Natural killer cell (primary cell): ENCODE measurements at regions not wholly inside any gene's neighbourhood (a gene's known extent, or its start where the extent isn't known, plus 50 kb on each side); places are given as distances from the start of the nearest gene placed in this dataset.

Experiments
- ATAC-seq, 3 donors: fragments of 150-1000 bp in 2 of 3; fragments of 200-7000 bp in 1 of 3; cut with Tn5 transposase; 1 replicate in 1 of 3; 2 replicates in 2 of 3; pipeline ENCODE4 v1.10.0; 2021; ENCODE audit warnings: mild to moderate bottlenecking in 2 of 3, moderate library complexity in 2 of 3
- DNase-seq, 2 donors: peaks; one replicate each; pipeline versions ENCODE4 v3.0.0 to v3.0.0-alpha.2; 2013 to 2021; ENCODE audit warnings: mixed read lengths in 1 of 2
- H3K27ac ChIP-seq: one replicate; pipeline ENCODE4 v1.5.1; 2013; ENCODE audit warnings: mild to moderate bottlenecking, low read length
- H3K27me3 ChIP-seq: one replicate; pipeline ENCODE4 v1.6.1; 2013; ENCODE audit warnings: low read length; ENCODE audit not compliant: control insufficient read depth, insufficient read depth
- H3K36me3 ChIP-seq: one replicate; pipeline ENCODE4 v1.6.1; 2013; ENCODE audit warnings: low read length; ENCODE audit not compliant: control insufficient read depth, insufficient read depth
- H3K4me1 ChIP-seq: one replicate; pipeline ENCODE4 v1.6.1; 2013; ENCODE audit warnings: low read length; ENCODE audit not compliant: control insufficient read depth, insufficient read depth
- H3K4me3 ChIP-seq: one replicate; pipeline ENCODE4 v1.5.1; 2013; ENCODE audit warnings: low read length
- H3K9me3 ChIP-seq: one replicate; pipeline ENCODE4 v1.6.1; 2013; ENCODE audit warnings: low read length; ENCODE audit not compliant: control insufficient read depth, insufficient read depth
- H3K27ac Mint-ChIP-seq, 2 donors: one replicate each; pipeline ENCODE4 v1.8.0; 2022; ENCODE audit warnings: mild to moderate bottlenecking in 2 of 2, mixed read lengths in 2 of 2, moderate library complexity in 1 of 2
- H3K27me3 Mint-ChIP-seq, 2 donors: one replicate each; pipeline ENCODE4 v1.8.0; 2022; ENCODE audit warnings: low read depth in 2 of 2, mixed read lengths in 2 of 2
- H3K36me3 Mint-ChIP-seq: one replicate; pipeline ENCODE4 v1.8.0; 2022; ENCODE audit warnings: mixed read lengths
- H3K4me1 Mint-ChIP-seq, 2 donors: one replicate each; pipeline ENCODE4 v1.8.0; 2022; ENCODE audit warnings: mixed read lengths in 2 of 2
- H3K4me3 Mint-ChIP-seq: one replicate; pipeline ENCODE4 v1.8.0; 2022; ENCODE audit warnings: mild to moderate bottlenecking, moderate library complexity, mixed read lengths
- H3K9me3 Mint-ChIP-seq, 2 donors: one replicate each; pipeline ENCODE4 v1.8.0; 2022; ENCODE audit warnings: mixed read lengths in 2 of 2
- CTCF ChIP-seq: fragments of 200-600 bp; IDR thresholded peaks from one replicate; pipeline ENCODE4 v1.8.0; 2022; ENCODE audit warnings: antibody characterized with exemption
- WGBS: methylation state at CpG from one replicate; pipeline ENCODE4 v1.1.7; 2013; ENCODE audit warnings: missing lambda C conversion rate; ENCODE audit not compliant: insufficient coverage; 5-methylcytosine and 5-hydroxymethylcytosine counted together
- intact Hi-C: fragments of 100-400 bp; cut with micrococcal nuclease; formaldehyde crosslinking; loops from one replicate; pipeline ENCODE4 v1.14.2; 2022

- Mint-ChIP-seq H3K27ac (no peak overlapping the region), H3K4me1 (no peaks in the 10 kb centered on the region), H3K9me3 (no peaks in the 10 kb centered on the region), H3K27me3 (peaks cover 0 to 4% of the 10 kb centered on the region in 2 donors), H3K36me3 (no peaks in the 10 kb centered on the region), H3K4me3 (no peak overlapping the region)
- ATAC-seq, result no peak
- H3K4me3 ChIP-seq, result no peak overlapping the region
- intact Hi-C loops, result no loop called here
- no peak overlapping the region for H3K27ac ChIP-seq
- H3K9me3 ChIP-seq, result no peaks in the 10 kb centered on the region
- TF ChIP-seq CTCF, result no peak
- DNase-seq, result no peak
- no peaks in the 10 kb centered on the region for H3K36me3 ChIP-seq
- no peaks in the 10 kb centered on the region for H3K4me1 ChIP-seq
- WGBS, result 86% methylated on average over 2 of the region's 2 CpGs
- no peaks in the 10 kb centered on the region for H3K27me3 ChIP-seq
Observed at GRCh38 chr14:55846826-55847446, 266.9 kb downstream of the KTN1 start.

- peaks cover 0 to 4% of the 10 kb centered on the region in 2 donors for H3K27me3 Mint-ChIP-seq
- H3K4me1 ChIP-seq, result no peaks in the 10 kb centered on the region
- no peak for DNase-seq
- H3K4me3 Mint-ChIP-seq, result no peak overlapping the region
- no peaks in the 10 kb centered on the region for H3K27me3 ChIP-seq
- no peaks in the 10 kb centered on the region for H3K9me3 Mint-ChIP-seq
- intact Hi-C loops, result no loop called here
- WGBS, result 81% methylated on average over 3 of the region's 3 CpGs
- H3K4me3 ChIP-seq, result no peak overlapping the region
- no peaks in the 10 kb centered on the region for H3K36me3 Mint-ChIP-seq
- no peaks in the 10 kb centered on the region for H3K4me1 Mint-ChIP-seq
- no peak overlapping the region for H3K27ac ChIP-seq
- no peak for TF ChIP-seq CTCF
- ATAC-seq, result no peak
- H3K27ac Mint-ChIP-seq, result no peak overlapping the region
- no peaks in the 10 kb centered on the region for H3K9me3 ChIP-seq
- no peaks in the 10 kb centered on the region for H3K36me3 ChIP-seq
Observed at GRCh38 chr14:55847766-55848165, 267.8 kb downstream of the KTN1 start.

- Histone ChIP-seq H3K4me3 (no peak overlapping the region), H3K9me3 (no peaks in the 10 kb centered on the region), H3K27me3 (no peaks in the 10 kb centered on the region), H3K27ac (no peak overlapping the region), H3K4me1 (no peaks in the 10 kb centered on the region), H3K36me3 (no peaks in the 10 kb centered on the region)
- ATAC-seq (no peak), DNase-seq (no peak)
- no peak overlapping the region for H3K4me3 Mint-ChIP-seq
- no peak overlapping the region for H3K27ac Mint-ChIP-seq
- H3K36me3 Mint-ChIP-seq, result no peaks in the 10 kb centered on the region
- intact Hi-C loops, result no loop called here
- no peaks in the 10 kb centered on the region for H3K9me3 Mint-ChIP-seq
- TF ChIP-seq CTCF, result no peak
- no peaks in the 10 kb centered on the region for H3K4me1 Mint-ChIP-seq
- H3K27me3 Mint-ChIP-seq, result peaks cover 0 to 4% of the 10 kb centered on the region in 2 donors
Observed at GRCh38 chr14:55848964-55849363, 269.0 kb downstream of the KTN1 start.

- no peak overlapping the region for H3K27ac Mint-ChIP-seq
- H3K4me3 Mint-ChIP-seq, result no peak overlapping the region
- Histone ChIP-seq H3K27ac (no peak overlapping the region), H3K27me3 (no peaks in the 10 kb centered on the region), H3K36me3 (no peaks in the 10 kb centered on the region), H3K9me3 (no peaks in the 10 kb centered on the region), H3K4me1 (no peaks in the 10 kb centered on the region), H3K4me3 (no peak overlapping the region)
- H3K36me3 Mint-ChIP-seq, result no peaks in the 10 kb centered on the region
- ATAC-seq (no peak), DNase-seq (no peak)
- H3K27me3 Mint-ChIP-seq, result peaks cover 0 to 4% of the 10 kb centered on the region in 2 donors
- H3K9me3 Mint-ChIP-seq, result no peaks in the 10 kb centered on the region
- 90% methylated on average over 2 of the region's 2 CpGs for WGBS
- intact Hi-C loops, result no loop called here
- TF ChIP-seq CTCF, result no peak
- H3K4me1 Mint-ChIP-seq, result no peaks in the 10 kb centered on the region
Observed at GRCh38 chr14:55849833-55850232, 268.4 kb upstream of the PELI2 start.
